ENCODE measurements at regions not wholly inside any gene's neighbourhood (a gene's known extent, or its start where the extent isn't known, plus 50 kb on each side); places are given as distances from the start of the nearest gene placed in this dataset.

DNA sequence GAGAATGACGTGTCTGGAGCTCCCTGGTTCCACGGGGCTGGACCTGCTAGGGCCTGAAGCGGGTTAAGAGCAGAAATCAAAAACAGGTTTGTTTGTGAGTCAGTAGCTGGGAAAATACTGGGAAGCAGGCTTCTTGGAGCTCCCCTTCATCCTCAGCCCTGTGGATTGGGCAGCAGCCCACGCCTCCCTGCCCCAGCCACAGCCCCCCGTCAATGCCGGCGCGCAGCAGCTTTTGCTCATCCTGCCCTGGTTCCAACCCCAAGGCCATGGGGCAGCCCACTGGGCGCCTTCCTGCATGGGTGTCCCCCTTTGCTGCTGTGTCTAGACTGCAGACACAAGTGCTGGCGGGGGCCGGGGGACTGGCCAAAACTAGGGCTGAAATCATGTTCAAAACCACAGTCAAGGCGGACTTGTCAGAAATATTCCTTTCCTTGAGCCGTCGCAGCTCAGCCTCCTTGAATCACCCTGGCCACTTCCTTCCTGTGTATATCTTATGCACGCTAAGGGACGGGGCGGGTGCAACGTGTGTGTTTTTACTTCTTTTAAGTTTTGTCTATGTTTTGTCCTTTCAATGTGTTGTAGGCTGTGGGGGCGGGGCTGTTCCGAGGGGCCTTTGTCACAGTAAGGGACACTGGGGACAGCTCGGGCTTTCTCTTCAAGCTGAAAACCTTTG is 108.1 kb downstream of the KLF13 start:
- H3K4me3 ChIP-seq (ENCODE audit: low read length) = peak overlapping the region; percentile 21; the same call in 1 of the 2 replicates
- H3K4me1 ChIP-seq (ENCODE audit: insufficient read depth, low read length) = peaks cover 15% of the 10 kb centered on the region
- CTCF ChIA-PET = interaction anchor here (0.6 to 1.2 kb wide), 6 partner anchors 20 to 234 kb away, joined by 3 to 12 read pairs (median 4); partner anchors contain the start of gene KLF13
- POLR2A ChIA-PET (ENCODE audit: unreplicated experiment) = no interaction called here
- H3K9me2 ChIP-seq (replicated peaks; ENCODE audit: low read length) = no peaks in the 10 kb centered on the region
- no peaks in the 10 kb centered on the region for H4K20me1 ChIP-seq (ENCODE audit: low read length)
- no peak overlapping the region for H3K27ac ChIP-seq (ENCODE audit: low read length)
- no peaks in the 10 kb centered on the region for H3K79me2 ChIP-seq (ENCODE audit: low read length)
- peak overlapping the region; percentile 76 for H2AFZ ChIP-seq (ENCODE audit: low read length)
- ATAC-seq = peak; percentile 67
- no peaks in the 10 kb centered on the region for H3K36me3 ChIP-seq (ENCODE audit: low read depth, low read length)
- H3F3A ChIP-seq (ENCODE audit: low read length, unreplicated experiment) = no peaks in the 10 kb centered on the region
- no peaks in the 10 kb centered on the region for H3K9me3 ChIP-seq (ENCODE audit: low read length)
- BruUV-seq (replicated peaks) = no TSS peak
- intact Hi-C loops (cut with micrococcal nuclease) = loop anchor here (1.0 to 5.0 kb wide), 5 partner anchors 38 to 217 kb away; no protein-coding TSS in a partner anchor
- TF ChIP-seq, protein P1, sequence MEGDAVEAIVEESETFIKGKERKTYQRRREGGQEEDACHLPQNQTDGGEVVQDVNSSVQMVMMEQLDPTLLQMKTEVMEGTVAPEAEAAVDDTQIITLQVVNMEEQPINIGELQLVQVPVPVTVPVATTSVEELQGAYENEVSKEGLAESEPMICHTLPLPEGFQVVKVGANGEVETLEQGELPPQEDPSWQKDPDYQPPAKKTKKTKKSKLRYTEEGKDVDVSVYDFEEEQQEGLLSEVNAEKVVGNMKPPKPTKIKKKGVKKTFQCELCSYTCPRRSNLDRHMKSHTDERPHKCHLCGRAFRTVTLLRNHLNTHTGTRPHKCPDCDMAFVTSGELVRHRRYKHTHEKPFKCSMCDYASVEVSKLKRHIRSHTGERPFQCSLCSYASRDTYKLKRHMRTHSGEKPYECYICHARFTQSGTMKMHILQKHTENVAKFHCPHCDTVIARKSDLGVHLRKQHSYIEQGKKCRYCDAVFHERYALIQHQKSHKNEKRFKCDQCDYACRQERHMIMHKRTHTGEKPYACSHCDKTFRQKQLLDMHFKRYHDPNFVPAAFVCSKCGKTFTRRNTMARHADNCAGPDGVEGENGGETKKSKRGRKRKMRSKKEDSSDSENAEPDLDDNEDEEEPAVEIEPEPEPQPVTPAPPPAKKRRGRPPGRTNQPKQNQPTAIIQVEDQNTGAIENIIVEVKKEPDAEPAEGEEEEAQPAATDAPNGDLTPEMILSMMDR (conservative IDR thresholded peaks at IDR 0.05; ENCODE audit: low read depth, low read length) = no peak
- TF ChIP-seq EZH2 (IDR thresholded peaks at IDR 0.05; ENCODE audit: low read length, unreplicated experiment) (no peak), EZH2phosphoT487 (IDR thresholded peaks at IDR 0.05; ENCODE audit: borderline replicate concordance, low read length) (no peak)
- H3K4me2 ChIP-seq (ENCODE audit: low read length) = peak overlapping the region; percentile 81
- DNase-seq = peak; percentile 56
- H3K9ac ChIP-seq (ENCODE audit: low read length) = no peak overlapping the region; the same call in 1 of the 2 replicates
- H3K27me3 ChIP-seq (ENCODE audit: low read length) = no peaks in the 10 kb centered on the region

DNA sequence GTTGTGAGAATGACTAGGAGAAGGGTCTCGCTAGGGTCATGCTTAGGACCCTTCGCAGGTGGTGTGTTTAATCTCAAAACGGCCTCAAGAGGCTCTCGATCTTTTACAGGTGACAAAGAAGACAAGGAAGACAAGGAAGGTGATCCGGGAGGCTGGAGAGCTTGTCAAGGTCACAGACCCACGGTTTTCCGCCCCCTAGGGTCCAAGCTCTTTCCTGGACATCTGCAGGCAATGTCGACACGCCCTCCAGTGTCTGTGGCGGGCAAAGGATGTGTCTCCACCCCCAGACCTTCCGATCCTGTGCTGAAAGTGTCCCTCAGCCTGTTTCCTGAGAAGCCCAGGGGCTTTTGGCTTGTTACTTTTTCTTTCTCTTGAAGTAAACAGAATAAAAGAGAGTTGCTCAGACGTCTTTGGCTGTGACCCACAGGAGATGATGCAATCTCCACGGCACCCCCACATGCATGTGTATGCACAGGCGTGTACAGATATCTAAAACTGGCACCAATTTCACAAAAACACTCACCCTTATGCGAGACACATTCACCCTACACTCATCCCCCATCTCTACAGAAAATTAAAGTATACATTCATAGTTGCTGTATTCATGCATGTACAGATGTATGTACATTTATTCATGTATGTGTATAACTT is 108.8 kb downstream of the KLF13 start:
- H3K79me2 ChIP-seq (ENCODE audit: low read length) = no peaks in the 10 kb centered on the region
- peak overlapping the region; percentile 76 for H2AFZ ChIP-seq (ENCODE audit: low read length)
- peak; percentile 65 for DNase-seq
- CTCF ChIA-PET = interaction anchor here (0.7 to 1.2 kb wide), 5 partner anchors 53 to 1948 kb away, joined by 3 to 9 read pairs (median 4); partner anchors contain the start of gene KLF13
- no peaks in the 10 kb centered on the region for H4K20me1 ChIP-seq (ENCODE audit: low read length)
- peak; percentile 83 for ATAC-seq
- no peaks in the 10 kb centered on the region for H3K9me2 ChIP-seq (replicated peaks; ENCODE audit: low read length)
- no peaks in the 10 kb centered on the region for H3K27me3 ChIP-seq (ENCODE audit: low read length)
- no peaks in the 10 kb centered on the region for H3K36me3 ChIP-seq (ENCODE audit: low read depth, low read length)
- H3K9me3 ChIP-seq (ENCODE audit: low read length) = no peaks in the 10 kb centered on the region
- no peak overlapping the region for H3K27ac ChIP-seq (ENCODE audit: low read length)
- TF ChIP-seq EZH2 (IDR thresholded peaks at IDR 0.05; ENCODE audit: low read length, unreplicated experiment) (no peak), EZH2phosphoT487 (IDR thresholded peaks at IDR 0.05; ENCODE audit: borderline replicate concordance, low read length) (no peak)
- TF ChIP-seq, protein P1 (conservative IDR thresholded peaks at IDR 0.05; ENCODE audit: low read depth, low read length) = peak; percentile 85
- peak overlapping the region; percentile 81 for H3K4me2 ChIP-seq (ENCODE audit: low read length)
- intact Hi-C loops (cut with micrococcal nuclease) = loop anchor here (1.0 to 5.0 kb wide), 5 partner anchors 39 to 218 kb away; no protein-coding TSS in a partner anchor
- no TSS peak for BruUV-seq (replicated peaks)
- peak overlapping the region; percentile 21; the same call in 1 of the 2 replicates for H3K4me3 ChIP-seq (ENCODE audit: low read length)
- H3K9ac ChIP-seq (ENCODE audit: low read length) = no peak overlapping the region; the same call in 1 of the 2 replicates
- H3K4me1 ChIP-seq (ENCODE audit: insufficient read depth, low read length) = peaks cover 15% of the 10 kb centered on the region
- POLR2A ChIA-PET (ENCODE audit: unreplicated experiment) = no interaction called here
- no peaks in the 10 kb centered on the region for H3F3A ChIP-seq (ENCODE audit: low read length, unreplicated experiment)

All from PC-3 (cell line).